GM19467 (cell line): ENCODE measurements at regions not wholly inside any gene's neighbourhood (a gene's known extent, or its start where the extent isn't known, plus 50 kb on each side); places are given as distances from the start of the nearest gene placed in this dataset.
"Not testable (repeated sequence)": the region's sequence is repeated elsewhere in the genome, so short reads cannot be mapped to it uniquely, and the experiment has no call there.

Experiments used
- ATAC-seq: cut with Tn5 transposase; IDR thresholded peaks from one replicate; pipeline ENCODE4 v1.9.1; 2021; ENCODE audit warnings: mild to moderate bottlenecking, moderate library complexity; ENCODE audit not compliant: unreplicated experiment

DNA sequence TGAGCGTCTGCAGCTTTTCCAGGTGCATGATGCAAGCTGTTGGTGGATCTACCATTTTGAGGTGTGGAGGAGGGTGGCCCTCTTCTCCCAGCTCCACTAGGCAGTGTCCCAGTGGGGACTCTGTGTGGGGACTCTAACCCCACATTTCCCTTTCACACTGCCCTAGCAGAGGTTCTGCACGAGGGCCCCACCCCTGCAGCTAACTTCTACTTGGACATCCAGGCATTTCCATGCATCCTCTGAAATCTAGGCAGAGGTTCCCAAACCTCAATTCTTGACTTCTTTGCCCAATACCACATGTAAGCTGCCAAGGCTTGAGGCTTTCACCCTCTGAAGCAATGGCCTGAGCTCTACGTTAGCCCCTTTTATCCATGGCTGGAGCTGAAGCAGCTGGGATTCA, 61.4 kb upstream of the HGFAC start:
- not testable (repeated sequence) for ATAC-seq

DNA sequence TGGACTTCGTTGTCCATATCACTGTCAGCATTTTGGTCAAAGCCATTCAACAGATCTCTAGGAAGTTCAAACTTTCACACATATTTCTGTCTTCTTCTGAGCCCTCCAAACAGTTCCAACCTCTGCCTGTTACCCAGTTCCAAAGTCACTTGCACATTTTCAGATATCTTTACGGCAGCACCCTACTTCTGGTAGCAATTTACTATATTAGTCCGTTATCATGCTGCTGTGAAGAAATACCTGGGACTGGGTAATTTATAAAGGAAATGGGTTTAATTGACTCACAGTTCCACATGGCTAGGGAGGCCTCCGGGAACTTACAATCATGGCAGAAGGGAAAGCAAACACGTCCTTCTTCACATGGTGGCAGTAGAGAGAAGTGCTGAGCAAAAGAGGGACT, 60.6 kb upstream of the HGFAC start:
- ATAC-seq = not testable (repeated sequence)

DNA sequence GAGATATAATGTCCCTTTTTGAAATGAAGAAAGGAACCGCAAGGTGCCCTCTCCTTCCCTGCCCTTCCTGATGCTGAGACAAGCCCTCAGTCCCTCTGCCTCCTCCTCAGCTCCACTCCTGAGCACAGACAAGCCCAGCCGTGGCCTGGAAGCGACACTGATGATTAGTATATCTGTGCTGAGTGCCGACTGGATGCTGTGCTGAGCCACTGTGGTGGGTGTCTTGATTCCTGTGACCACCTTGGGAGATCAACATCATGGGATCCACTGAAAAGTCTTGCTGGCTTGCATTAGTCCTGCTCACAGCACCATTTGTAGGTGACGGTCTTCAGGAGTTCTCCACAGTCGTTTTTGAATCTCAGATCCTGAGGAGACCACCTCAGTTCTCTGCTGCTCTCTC, 59.5 kb upstream of the HGFAC start:
- ATAC-seq = no peak

DNA sequence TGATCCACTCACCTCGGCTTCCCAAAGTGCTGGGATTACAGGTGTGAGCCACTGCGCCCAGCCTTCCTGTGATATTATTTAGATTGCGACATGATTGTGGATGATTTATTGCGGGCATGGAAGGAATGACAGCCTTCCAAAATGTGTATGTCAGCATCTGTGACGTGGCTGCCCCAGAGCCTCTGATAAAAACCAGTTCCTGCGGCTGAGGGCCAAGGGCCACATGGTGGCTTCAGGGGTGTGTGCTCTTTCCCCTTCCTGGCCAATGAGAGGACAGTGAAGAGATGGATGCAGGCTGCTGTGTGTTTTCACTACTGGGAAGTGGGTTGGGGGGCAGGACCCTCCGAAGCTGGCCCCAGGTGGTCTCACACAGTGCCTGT, 57.4 kb upstream of the HGFAC start:
- ATAC-seq = no peak

DNA sequence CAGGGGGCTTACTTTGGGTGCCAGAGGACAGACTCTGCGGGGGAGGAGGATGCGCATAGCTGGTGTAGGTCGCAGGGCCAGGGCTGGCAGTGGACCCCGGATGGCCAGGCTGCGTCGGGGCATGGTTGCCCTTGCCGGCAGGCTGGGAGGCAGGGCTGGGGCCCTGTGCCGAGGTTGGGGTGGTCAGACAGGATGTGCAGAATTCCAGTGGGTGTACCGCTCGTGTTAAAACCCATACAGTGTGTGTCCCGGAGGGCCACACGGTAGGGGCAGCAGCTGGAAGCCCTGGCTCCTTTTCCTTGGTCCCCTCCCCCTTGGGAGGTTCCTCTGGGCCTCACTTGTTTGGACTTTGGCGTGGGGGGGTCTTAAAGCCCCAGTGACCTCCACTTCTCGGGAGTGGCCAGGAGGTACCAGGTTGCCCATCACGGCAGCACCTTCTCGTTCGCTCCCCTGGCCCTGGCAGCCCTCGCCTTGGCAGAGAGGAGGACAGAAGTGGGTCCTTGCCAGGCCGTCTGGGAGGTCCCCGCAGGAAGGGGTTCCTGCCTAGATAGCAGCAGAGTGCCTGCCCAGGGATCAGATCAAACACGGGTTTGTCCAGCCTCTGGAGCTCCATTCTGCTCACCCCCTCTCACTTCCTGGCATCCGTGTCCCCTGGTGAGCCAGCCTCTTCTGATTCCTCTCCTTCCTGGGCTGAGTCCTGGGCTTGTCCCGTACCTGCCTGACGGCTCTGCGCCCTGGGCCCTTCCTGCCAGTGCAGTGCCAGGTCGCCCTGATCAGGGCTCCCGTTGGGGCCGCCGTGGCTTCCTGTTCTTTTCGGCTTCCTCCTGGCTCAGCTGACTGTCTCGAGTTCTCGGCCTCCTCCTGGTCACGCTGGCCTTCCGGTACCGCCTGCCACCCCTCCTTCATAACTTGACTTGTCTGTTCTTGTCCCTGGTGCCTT, 56.7 kb upstream of the HGFAC start:
- ATAC-seq = no peak

DNA sequence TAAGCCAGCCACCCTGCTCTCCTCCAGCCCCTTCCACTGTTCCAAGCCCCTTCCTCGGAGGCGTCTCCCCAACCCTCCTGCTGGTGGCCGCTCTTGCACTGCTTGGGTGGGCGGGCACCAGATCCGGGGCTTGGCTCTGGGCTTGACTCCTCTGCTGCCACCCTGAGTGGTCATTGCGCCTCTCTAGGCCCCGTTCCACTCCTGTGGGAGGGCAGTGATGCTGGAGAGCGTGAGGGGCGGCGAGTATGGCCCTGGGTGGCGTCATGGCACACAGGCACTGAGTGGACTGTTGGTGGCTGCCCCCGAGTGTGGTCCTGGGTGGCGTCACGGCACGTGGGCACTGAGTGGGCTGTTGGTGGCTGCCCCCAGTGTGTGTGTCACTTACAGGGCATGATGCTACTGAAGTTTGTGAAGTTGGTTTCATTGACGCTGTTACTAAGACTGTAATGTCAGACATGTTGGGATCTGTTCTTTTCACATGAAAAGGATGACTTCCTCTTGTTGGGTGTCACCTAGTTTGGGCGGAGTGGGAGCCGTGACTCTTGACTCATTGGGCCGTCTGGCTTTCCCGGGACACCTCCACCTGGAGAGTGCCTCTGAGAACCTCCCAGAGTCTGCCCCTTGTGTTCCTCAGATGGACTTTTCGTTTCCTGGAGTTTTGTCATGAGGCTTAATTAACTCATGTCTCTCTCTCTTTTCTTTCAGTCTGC, 55.9 kb upstream of the HGFAC start:
- no peak for ATAC-seq

DNA sequence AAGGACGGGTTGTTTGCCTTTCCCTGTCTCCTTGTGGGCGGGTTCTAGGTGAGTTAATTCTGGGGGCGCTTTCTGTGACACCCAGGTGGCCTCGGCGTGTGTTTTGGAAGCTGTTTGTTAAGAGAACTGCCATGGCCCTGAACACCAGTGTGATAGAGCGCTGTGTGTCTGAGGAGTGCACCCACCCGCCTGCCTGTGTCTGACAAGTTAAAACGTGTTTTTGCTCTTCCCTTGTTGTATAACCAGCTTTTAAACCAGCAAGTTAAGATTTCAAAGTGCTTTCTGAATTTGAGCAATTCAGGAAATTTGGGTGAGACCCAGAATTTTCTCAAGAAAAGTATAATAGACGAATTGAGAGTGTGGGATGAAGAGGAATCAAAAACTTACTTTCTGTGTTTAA, 55.2 kb upstream of the HGFAC start:
- ATAC-seq = no peak

DNA sequence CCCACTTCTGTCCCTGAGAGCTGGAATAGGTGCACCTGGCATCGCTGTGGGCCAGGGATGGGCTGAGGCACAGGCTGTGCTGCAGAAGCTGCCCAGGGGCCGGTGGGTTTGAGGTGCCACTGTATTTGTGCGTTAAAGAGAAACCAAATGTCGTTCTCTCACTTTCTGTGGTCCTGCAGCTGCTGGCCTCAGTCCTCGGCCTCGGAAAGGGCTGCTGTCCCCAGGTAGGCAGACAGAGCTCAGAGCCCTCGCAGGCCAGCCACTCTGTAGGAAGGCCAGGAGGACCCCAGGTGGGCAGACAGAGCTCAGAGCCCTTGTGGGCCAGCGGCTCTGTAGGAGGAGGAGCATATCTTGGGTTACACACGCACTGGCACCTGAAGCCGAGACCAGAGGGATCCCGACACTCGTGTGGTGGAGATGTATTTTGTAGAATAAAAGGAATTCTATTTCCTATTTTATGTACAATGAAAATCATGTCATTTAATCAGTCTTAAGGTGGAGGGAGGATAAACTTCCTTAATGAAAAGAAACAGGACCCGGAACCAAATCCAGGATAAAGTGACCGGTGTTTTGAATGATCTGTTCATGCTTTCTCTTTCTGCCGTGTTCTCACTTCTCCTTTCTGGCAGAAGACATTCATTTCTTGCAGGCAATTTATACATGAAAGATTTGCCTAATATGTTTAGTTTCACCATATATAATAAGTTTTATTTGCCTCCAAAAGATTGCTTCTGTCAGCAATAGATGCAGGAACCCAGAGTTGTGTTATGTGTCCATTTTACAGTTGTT, 54.4 kb upstream of the HGFAC start:
- ATAC-seq = peak; percentile 42

DNA sequence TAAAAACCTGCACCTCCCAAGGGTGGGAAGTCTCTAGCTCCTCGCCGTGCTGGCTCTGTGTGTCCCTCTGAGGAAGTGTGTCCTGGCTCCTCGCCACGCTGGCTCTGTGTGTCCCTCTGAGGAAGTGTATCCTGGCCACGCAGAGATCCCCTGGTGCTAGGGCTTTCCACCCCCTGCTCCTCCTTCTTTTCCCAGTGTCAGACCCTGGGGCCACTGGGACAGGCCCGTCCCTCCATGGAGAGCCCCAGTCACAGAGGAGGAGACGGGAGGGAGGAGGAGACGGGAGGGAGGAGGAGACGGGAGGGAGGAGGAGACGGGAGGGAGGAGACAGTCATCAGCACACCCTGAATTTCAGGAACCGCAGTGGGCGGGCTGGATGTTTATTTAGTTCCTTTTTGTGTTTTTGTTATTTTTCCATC, 53.8 kb upstream of the HGFAC start:
- ATAC-seq = peak; percentile 26

DNA sequence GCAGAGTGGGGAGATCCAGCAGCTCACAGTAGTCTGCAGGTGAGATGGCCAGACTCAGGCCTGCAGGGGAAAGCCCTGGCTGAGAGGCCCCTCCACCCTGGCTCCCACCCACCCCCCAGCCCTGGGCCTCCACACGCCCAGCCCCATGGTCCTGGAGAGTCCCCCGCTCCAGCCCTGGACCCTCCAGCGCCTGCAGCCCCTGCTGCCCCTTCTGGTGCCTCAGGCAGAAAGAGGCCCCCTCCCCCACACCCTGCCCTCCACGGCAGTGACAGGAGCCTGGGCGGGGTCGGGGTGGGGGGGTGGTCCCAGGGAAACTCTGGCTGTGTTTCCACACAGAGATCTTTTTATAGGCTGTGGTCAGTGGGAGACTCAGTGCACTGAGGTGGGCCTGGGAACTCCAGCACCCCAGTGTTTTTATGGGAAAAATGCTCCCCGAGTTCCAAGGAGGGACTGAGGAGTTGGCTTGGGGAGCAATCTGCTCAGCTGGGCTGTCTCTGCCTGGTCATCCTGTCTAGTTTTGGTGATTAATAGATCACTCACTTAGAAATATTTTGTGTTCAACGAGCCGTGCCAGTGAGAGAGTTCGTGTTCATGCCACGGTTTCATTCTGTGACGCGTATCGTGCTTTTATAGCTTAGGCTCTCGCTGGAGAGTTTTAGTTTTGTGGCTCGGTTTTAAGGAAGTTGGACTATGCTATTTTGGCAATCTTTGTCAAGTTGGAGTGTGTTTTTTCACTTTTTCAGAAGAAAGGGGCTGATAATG, 53.1 kb upstream of the HGFAC start:
- ATAC-seq = peak; percentile 68

DNA sequence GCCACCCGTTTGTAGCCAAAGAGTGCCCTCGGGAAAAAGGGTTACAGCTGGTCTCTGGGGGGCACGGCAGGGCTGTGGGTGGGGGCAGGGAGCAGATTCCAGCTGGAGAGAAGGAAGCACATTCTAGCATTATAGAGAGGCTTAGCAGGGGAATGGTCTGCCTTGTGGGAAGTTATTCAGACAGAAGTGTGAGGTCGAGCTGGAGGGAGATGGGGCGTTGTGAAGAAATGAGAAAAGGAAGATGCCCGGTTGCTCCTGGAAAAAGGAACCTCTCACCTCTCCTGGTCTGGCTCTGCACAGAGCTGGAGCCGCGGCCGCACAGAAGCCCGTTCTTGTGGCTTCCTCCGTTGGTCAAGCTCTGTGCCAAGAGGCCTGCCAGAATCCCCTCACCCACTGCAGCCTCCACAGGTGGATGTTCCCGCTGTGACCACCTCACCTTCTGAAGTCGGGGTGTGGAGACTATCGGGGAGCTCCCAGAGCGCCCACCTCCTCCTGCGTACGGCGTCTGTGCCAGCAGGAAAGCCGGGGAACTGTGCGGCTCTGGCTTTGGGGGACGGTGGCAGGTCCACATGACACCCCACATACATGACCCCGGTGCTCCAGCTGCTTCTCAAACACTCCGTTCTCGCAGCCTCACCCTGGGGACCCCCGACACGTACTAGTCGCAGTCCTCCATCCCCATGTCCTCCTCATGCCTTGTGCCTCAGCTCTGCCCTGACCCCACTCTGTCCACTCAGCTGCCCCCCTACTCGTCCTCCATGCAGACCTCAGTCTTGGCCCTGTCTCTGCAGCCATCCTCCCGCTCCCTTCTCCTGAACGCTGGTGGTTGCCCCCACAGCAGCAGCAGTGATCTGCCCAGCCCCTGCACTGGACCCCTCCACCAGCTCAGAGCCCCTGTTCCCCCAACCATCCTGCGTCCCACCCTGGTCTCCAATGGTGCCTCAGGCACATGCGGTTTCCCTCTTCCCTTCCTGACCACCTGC, 52.2 kb upstream of the HGFAC start:
- ATAC-seq = no peak

DNA sequence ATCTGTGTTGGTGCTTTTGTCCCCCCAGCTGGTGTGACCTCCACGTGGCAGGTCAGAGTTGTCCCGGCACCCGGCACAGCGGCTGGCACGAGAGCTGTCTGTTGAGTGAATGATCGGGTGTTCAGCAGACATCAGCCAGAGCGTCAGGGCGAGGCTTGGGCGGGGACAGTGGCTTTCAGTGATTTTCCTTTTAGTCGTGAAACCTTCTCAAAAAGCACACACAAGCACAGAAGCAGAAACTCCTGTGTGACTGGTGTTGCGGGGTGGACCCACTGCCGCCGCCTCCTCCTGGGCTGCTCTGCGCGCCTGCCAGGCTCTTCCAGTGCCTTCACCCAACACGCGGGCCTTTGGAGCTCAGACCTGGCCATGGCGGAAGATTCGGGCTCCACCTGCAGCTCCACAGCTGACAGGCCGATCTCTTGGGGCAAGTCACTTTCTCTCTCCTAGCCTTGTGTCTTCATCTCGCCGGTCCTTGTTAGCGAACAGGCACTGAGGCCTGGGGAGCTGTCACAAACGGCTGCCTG, 51.4 kb upstream of the HGFAC start:
- no peak for ATAC-seq

DNA sequence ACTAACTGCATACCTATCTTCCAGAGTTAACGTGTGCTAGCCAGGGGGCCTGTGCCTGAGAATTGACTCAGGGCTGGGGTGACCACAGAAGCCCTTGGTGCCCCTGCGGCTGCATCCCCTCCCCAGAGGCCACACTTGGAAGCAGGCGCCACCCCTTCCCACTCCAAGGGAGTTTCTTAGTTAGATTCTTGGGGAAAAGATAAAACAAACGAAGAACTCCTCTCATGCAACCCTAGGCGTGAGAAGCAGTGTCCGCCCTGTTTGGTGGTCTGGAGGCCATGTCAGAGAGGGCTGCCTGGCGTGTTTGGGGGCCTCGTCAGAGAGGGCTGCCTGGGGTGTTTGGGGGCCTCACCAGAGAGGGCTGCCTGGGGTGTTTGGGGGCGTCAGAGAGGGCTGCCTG, 50.3 kb upstream of the HGFAC start:
- no peak for ATAC-seq
